BLaER1 treated with 17β-estradiol and CSF1 and Interleukin-3, amounts not matched to agents 10 nM and 100 nM (cell line): ENCODE measurements at regions not wholly inside any gene's neighbourhood (a gene's known extent, or its start where the extent isn't known, plus 50 kb on each side); places are given as distances from the start of the nearest gene placed in this dataset.
A peak's percentile ranks its signal among the peaks of the same experiment; 100 is the strongest.

Experiments
- H3K27ac ChIP-seq, 11 experiments: shearing (Covaris generic); formaldehyde crosslinking; 2 replicates each; pipeline ENCODE4 v1.8.1; 2022
- H3K27me3 ChIP-seq, 11 experiments: shearing (Covaris generic); formaldehyde crosslinking; 2 replicates each; pipeline ENCODE4 v1.8.1; 2022
- H3K36me3 ChIP-seq, 11 experiments: shearing (Covaris generic); formaldehyde crosslinking; 2 replicates each; pipeline ENCODE4 v1.8.1; 2022
- H3K4me1 ChIP-seq, 10 experiments: shearing (Covaris generic); formaldehyde crosslinking; 2 replicates each; pipeline ENCODE4 v1.8.1; 2022
- H3K4me2 ChIP-seq, 11 experiments: shearing (Covaris generic); formaldehyde crosslinking; 2 replicates each; pipeline ENCODE4 v1.8.1; 2022
- H3K4me3 ChIP-seq, 10 experiments: shearing (Covaris generic); formaldehyde crosslinking; 2 replicates each; pipeline ENCODE4 v1.8.1; 2022
- H3K9ac ChIP-seq, 11 experiments: shearing (Covaris generic); formaldehyde crosslinking; 2 replicates each; pipeline ENCODE4 v1.8.1; 2022
- H3K9me3 ChIP-seq, 11 experiments: shearing (Covaris generic); formaldehyde crosslinking; replicated peaks in 1 of 11; 2 replicates each; pipeline ENCODE4 v1.8.1; 2022
- H4K20me1 ChIP-seq, 11 experiments: shearing (Covaris generic); formaldehyde crosslinking; 2 replicates each; pipeline ENCODE4 v1.8.1; 2022
- Cebpa-rat ChIP-seq, 11 experiments: shearing (Covaris generic); IDR thresholded peaks; 2 replicates each; pipeline ENCODE4 v1.8.1; 2022

DNA sequence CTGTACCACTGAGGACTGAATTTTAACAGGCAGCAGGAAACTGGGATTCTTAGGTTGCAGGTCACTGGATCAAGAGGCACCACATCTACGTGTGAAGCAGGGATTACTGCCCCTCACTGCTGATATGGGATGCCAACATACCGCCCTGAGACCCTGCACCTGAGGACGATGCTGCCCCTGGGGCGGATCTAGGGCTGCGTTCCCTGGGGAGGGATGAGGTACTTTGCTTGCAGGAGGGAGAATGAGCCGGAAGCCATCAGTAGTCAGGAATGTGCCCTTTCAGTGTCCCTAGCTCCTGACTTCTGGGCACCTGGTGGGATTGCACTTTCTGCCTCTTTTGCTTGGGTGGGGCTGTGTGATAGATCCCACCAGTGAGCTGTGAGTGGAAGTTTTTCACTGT, 122.8 kb downstream of the RPLP1 start:
- TF ChIP-seq Cebpa-rat (IDR thresholded peaks at IDR 0.05), result no peak
- H3K27ac ChIP-seq, result no peak overlapping the region
- H4K20me1 ChIP-seq, result peaks cover 0 to 30% (median 0%) of the 10 kb centered on the region in 11 experiments; a peak in 5 of 22 replicates
- H3K4me3 ChIP-seq, result no peak overlapping the region
- H3K4me1 ChIP-seq, result peaks cover 20 to 50% (median 26%) of the 10 kb centered on the region in 10 experiments
- H3K9ac ChIP-seq, result no peak overlapping the region
- no peaks in the 10 kb centered on the region for H3K36me3 ChIP-seq
- no peaks in the 10 kb centered on the region for H3K9me3 ChIP-seq
- peak overlapping the region in 9 of 11 experiments; percentile 48 to 85 (median 54); a peak in 14 of 22 replicates for H3K4me2 ChIP-seq
- H3K27me3 ChIP-seq, result peaks cover 14 to 45% (median 35%) of the 10 kb centered on the region in 11 experiments; a peak in 19 of 22 replicates

DNA sequence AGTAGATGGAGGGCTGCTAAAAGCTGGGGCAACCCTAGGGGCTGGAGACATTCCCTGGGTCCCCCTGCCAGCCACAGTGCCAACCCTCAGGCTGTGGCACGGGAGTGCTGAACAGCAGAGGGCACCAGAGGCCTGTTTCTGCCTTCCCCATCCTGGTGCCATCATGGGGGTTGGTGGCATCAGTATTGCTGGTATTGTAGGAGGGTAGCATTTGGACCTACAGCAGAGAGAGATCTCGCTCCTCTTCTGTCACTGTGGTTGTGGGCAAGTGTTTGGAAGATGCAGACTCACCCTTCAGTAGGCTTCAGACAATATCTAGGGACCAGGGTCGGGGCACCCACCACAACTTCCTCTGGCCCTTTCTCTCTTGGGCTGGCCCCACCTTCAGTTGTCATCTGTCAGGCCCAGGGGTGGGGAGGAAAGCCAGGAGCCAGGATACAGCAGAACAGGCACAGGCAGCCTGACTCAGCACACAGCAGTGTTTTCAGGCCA, 123.5 kb downstream of the RPLP1 start:
- no peak overlapping the region for H3K27ac ChIP-seq
- peaks cover 20 to 50% (median 26%) of the 10 kb centered on the region in 10 experiments for H3K4me1 ChIP-seq
- H3K27me3 ChIP-seq, result peaks cover 19 to 52% (median 41%) of the 10 kb centered on the region in 11 experiments; a peak in 20 of 22 replicates
- no peaks in the 10 kb centered on the region for H3K36me3 ChIP-seq
- H3K4me2 ChIP-seq, result peak overlapping the region; percentile 34 to 85 (median 50)
- no peak overlapping the region for H3K4me3 ChIP-seq
- peaks cover 0 to 30% (median 0%) of the 10 kb centered on the region in 11 experiments; a peak in 5 of 22 replicates for H4K20me1 ChIP-seq
- TF ChIP-seq Cebpa-rat (IDR thresholded peaks at IDR 0.05), result no peak
- no peak overlapping the region for H3K9ac ChIP-seq
- H3K9me3 ChIP-seq, result no peaks in the 10 kb centered on the region

DNA sequence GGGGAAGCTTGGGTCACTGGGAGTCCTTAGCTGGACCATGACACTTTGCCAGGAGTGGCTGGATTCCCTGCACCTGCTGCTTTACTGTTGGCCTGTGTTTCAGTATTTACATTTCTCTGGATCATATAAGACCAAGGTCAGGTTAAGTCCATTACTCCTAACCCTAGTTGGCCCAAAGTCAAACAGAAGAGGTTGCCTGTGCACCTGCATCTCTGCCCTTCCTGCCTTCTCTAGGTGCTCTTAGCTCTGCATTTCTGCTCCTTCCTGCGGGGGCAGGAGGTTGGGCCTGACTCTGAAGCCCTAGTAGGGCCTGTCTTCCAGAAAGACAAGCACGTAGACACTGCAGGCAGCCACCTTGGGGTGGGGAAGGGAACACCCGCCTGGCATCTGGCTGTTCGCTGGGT, 124.3 kb downstream of the RPLP1 start:
- peaks cover 19 to 59% (median 46%) of the 10 kb centered on the region in 11 experiments; a peak in 20 of 22 replicates for H3K27me3 ChIP-seq
- no peak overlapping the region for H3K27ac ChIP-seq
- no peak overlapping the region for H3K4me3 ChIP-seq

DNA sequence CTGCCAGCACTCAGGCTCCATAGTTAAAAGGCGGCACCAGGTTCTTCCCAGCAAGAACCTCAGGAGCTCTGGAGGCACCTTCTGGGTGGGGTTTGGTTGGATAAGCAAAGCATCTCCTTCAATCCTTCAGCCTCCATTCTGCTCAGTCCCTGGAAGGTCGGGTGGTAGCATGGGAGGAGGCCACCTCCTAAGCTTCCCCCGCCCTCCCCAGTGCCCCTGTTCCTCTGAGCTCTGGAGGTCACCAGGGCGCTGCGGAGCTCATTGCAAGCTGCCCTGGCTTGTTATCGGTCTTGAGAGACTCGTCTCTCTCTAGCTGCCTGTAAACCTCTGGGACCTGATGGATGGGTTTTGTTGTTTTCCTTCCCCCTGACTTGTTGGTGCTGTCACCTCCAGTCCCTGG, 124.8 kb downstream of the RPLP1 start:
- Histone ChIP-seq H3K27ac (no peak overlapping the region), H4K20me1 (peaks cover 0 to 30% (median 0%) of the 10 kb centered on the region in 11 experiments; a peak in 5 of 22 replicates), H3K4me3 (no peak overlapping the region), H3K4me1 (peaks cover 25 to 50% (median 32%) of the 10 kb centered on the region in 10 experiments), H3K9me3 (no peaks in the 10 kb centered on the region), H3K36me3 (no peaks in the 10 kb centered on the region), H3K9ac (no peak overlapping the region), H3K27me3 (peaks cover 19 to 57% (median 46%) of the 10 kb centered on the region in 11 experiments; a peak in 20 of 22 replicates), H3K4me2 (no peak overlapping the region)
- TF ChIP-seq Cebpa-rat (IDR thresholded peaks at IDR 0.05), result no peak

More for the DNA sequence above, 124.3 kb downstream of the RPLP1 start:
- Histone ChIP-seq H3K9ac (no peak overlapping the region), H3K9me3 (no peaks in the 10 kb centered on the region), H3K4me1 (peaks cover 22 to 50% (median 27%) of the 10 kb centered on the region in 10 experiments), H3K36me3 (no peaks in the 10 kb centered on the region), H4K20me1 (peaks cover 0 to 30% (median 0%) of the 10 kb centered on the region in 11 experiments; a peak in 5 of 22 replicates), H3K4me2 (peak overlapping the region in 7 of 11 experiments; percentile 49 to 85 (median 58); a peak in 10 of 22 replicates)
- no peak for TF ChIP-seq Cebpa-rat (IDR thresholded peaks at IDR 0.05)

DNA sequence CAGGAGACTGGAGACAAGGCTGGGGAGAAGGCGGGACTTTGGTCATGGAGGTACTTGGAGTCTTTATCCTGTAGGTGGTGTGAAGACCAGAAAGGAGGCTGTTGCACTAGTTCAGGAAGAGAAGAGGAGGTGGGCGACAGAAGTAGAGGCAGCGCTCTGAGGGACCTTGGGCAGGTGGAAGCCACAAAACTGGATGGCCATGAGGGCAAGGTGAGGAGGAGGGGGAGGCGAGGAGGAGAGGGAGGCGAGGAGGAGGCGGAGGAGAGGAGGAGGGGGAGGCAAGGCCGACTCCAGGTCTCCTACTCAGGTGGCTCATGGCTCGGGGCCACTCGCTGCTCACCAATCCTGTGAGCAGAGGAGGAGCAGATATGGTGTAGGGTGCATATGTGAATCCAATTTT, 125.6 kb downstream of the RPLP1 start:
- peaks cover 19 to 58% (median 46%) of the 10 kb centered on the region in 11 experiments; a peak in 20 of 22 replicates for H3K27me3 ChIP-seq
- no peak overlapping the region for H3K4me3 ChIP-seq
- peaks cover 0 to 30% (median 0%) of the 10 kb centered on the region in 11 experiments; a peak in 5 of 22 replicates for H4K20me1 ChIP-seq
- H3K36me3 ChIP-seq, result no peaks in the 10 kb centered on the region
- no peak for TF ChIP-seq Cebpa-rat (IDR thresholded peaks at IDR 0.05)
- no peak overlapping the region for H3K27ac ChIP-seq
- peak overlapping the region in 9 of 11 experiments; percentile 17 to 54 (median 44); a peak in 14 of 22 replicates for H3K4me2 ChIP-seq
- peaks cover 33 to 58% (median 39%) of the 10 kb centered on the region in 10 experiments for H3K4me1 ChIP-seq
- H3K9me3 ChIP-seq, result no peaks in the 10 kb centered on the region
- H3K9ac ChIP-seq, result no peak overlapping the region

DNA sequence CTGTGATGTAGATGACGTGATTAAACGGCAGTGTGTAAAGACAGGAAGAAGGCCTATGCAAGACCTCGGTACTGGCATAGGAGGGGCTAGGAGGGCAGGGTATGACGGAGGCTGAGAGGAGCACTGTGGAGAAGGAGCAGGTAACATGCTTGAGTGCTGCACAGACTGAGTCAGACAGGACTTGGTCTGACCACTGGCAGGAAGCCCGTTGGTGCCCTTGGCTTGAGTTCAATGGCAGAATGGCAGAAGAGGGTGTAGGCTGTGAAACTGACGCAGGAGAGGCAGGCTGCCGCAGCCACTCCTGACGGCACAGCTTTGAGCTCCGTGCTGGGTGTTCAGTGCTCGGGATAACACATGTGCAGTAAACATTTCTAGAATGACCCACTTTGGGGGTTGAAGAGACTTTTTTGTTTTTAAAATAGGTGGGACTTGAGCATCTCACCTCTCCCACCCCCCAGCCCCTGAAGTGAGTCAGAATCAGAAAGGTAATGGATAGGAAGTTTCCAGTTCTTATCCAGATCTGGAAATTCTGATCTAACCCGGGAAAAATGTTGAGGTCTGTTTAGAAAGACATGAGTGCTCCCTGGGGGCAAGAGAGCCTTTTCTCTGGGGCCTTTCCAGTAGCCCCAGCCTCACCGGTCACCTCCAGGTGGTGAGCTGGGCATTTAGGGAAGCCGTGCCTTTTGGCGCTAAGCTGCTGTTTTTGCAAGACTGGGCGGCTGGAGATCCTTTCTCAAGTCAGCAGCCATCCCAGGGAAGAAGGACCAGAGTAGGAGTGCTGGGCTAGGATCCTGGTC, 126.4 kb downstream of the RPLP1 start:
- no peak for TF ChIP-seq Cebpa-rat (IDR thresholded peaks at IDR 0.05)
- Histone ChIP-seq H4K20me1 (peaks cover 0 to 25% (median 2%) of the 10 kb centered on the region in 11 experiments; a peak in 7 of 22 replicates), H3K9ac (no peak overlapping the region), H3K4me2 (peak overlapping the region in 10 of 11 experiments; percentile 7 to 54 (median 40); a peak in 18 of 22 replicates), H3K27ac (no peak overlapping the region), H3K4me3 (no peak overlapping the region), H3K9me3 (no peaks in the 10 kb centered on the region), H3K4me1 (peaks cover 39 to 59% (median 46%) of the 10 kb centered on the region in 10 experiments), H3K27me3 (peaks cover 19 to 58% (median 46%) of the 10 kb centered on the region in 11 experiments; a peak in 20 of 22 replicates), H3K36me3 (no peaks in the 10 kb centered on the region)

DNA sequence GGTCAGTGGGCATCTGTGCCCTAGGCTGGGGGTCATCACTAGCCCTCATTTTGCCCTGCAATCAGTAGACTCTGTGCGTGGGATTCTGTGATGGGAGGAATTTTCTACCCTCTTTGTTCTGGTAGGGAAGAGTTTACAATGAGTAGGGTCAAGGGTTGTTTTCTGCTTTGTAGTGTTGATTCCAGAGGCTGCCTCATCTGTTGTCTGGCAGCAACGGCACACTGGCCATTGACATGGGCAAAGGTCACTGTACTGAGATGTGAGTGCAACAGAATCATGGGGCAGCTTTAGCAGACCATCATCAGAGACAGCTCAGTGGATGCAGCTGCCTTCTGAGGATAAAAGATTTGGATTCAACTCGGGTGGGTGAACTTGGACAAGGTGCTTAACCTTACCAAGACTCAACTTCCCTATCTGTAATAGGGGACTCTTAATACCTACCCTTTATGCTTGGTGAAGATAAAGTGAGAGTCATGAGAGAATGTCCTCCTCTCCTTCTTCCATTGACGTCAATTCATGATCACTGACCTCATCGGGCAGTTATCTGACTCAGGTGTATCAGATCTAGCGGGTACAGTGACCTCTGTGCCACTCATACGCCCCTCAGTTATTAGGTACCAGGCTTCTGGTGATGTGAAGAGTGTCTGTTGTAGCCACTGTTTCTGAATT, 127.5 kb downstream of the RPLP1 start:
- no peaks in the 10 kb centered on the region for H3K36me3 ChIP-seq
- no peaks in the 10 kb centered on the region for H3K9me3 ChIP-seq
- peaks cover 0 to 25% (median 5%) of the 10 kb centered on the region in 11 experiments; a peak in 7 of 22 replicates for H4K20me1 ChIP-seq
- H3K27ac ChIP-seq, result no peak overlapping the region
- no peak overlapping the region for H3K9ac ChIP-seq
- no peak overlapping the region for H3K4me3 ChIP-seq
- peaks cover 21 to 58% (median 50%) of the 10 kb centered on the region in 11 experiments; a peak in 20 of 22 replicates for H3K27me3 ChIP-seq
- H3K4me2 ChIP-seq, result no peak overlapping the region
- peaks cover 32 to 58% (median 53%) of the 10 kb centered on the region in 10 experiments for H3K4me1 ChIP-seq
- TF ChIP-seq Cebpa-rat (IDR thresholded peaks at IDR 0.05), result no peak

DNA sequence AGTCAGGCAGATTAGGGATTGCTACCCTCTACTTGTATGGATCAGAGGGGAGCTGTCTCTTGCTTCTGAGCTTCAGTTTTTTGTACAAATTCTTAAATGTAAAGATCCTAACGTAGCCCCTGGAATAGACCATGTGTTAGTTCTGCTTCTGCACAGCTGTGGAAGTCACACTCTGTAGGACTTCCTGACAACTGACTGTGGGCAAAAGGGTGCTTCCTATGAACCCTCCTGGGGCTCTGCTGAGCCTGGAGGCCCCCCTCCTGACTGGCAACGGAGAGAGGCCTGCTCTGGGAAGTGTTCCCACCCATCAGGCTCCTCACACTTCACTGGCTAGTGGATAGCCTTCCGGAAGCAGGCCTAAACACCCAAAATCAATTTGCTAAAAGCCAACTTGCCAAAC, 131.0 kb downstream of the RPLP1 start:
- Histone ChIP-seq H3K4me1 (peaks cover 37 to 73% (median 63%) of the 10 kb centered on the region in 10 experiments), H3K9me3 (peaks cover 0 to 6% (median 0%) of the 10 kb centered on the region in 11 experiments; a peak in 7 of 22 replicates), H3K36me3 (no peaks in the 10 kb centered on the region), H3K9ac (peak overlapping the region in 5 of 11 experiments; percentile 4 to 34 (median 11); a peak in 5 of 22 replicates), H3K4me3 (0 out of 20 replicates have a peak overlapping the region, but pooled peaks of 2 of the 10 experiments have one; percentile 8 to 19), H4K20me1 (peaks cover 0 to 9% (median 0%) of the 10 kb centered on the region in 11 experiments; a peak in 3 of 22 replicates), H3K4me2 (peak overlapping the region; percentile 56 to 91 (median 79)), H3K27ac (peak overlapping the region in 9 of 11 experiments; percentile 12 to 52 (median 40); a peak in 14 of 22 replicates), H3K27me3 (peaks cover 20 to 69% (median 55%) of the 10 kb centered on the region in 11 experiments; a peak in 20 of 22 replicates)
- no peak for TF ChIP-seq Cebpa-rat (IDR thresholded peaks at IDR 0.05)
